IMR-90 (cell line): ENCODE measurements at regions not wholly inside any gene's neighbourhood (a gene's known extent, or its start where the extent isn't known, plus 50 kb on each side); places are given as distances from the start of the nearest gene placed in this dataset.

ENCODE experiments used
- ATAC-seq: fragments of 200-7000 bp; cut with Tn5 transposase; 2 replicates; pipeline ENCODE4 v1.9.1; 2020; ENCODE audit warnings: low read depth, mild to moderate bottlenecking, moderate library complexity
- BruUV-seq: library from RNA; stranded (reverse); fragments of 400-500 nt; replicated peaks from 2 replicates; lab custom pipeline; 2021; lab: Mats Ljungman, UMichigan
- CTCF ChIA-PET: fragments of 300-600 bp; formaldehyde crosslinking; extraction: SDS; loops from one replicate; lab custom pipeline; 2021; ENCODE audit warnings: antibody characterized with exemption; lab: Yijun Ruan, JAX
- POLR2A ChIA-PET: fragments of 300-600 bp; sonication (Branson Sonifier 250); formaldehyde crosslinking; loops from one replicate; lab custom pipeline; 2022; ENCODE audit warnings: antibody characterized with exemption; ENCODE audit not compliant: unreplicated experiment; lab: Charles Lee
- DNase-seq: peaks from one replicate; pipeline ENCODE4 v3.0.0; 2013
- H2AFZ ChIP-seq: replicated peaks from 2 replicates; pipeline ENCODE3; 2013; ENCODE audit warnings: low read length, mild to moderate bottlenecking; ENCODE audit not compliant: poor library complexity
- H2AK5ac ChIP-seq: 2 replicates; pipeline ENCODE4 v1.6.1; 2013; ENCODE audit warnings: low read depth, low read length, inconsistent platforms
- H2AK9ac ChIP-seq: replicated peaks from 2 replicates; pipeline ENCODE3; 2013; ENCODE audit warnings: mild to moderate bottlenecking, low read depth, low read length, moderate library complexity; ENCODE audit not compliant: poor library complexity
- H2BK120ac ChIP-seq: 2 replicates; pipeline ENCODE4 v1.6.1; 2013; ENCODE audit warnings: low read depth, low read length, inconsistent platforms
- H2BK15ac ChIP-seq: 3 replicates; pipeline ENCODE4 v1.6.1; 2013; ENCODE audit warnings: low read depth, low read length, inconsistent platforms
- H2BK20ac ChIP-seq: 2 replicates; pipeline ENCODE4 v1.6.1; 2013; ENCODE audit warnings: low read depth, mild to moderate bottlenecking, inconsistent platforms, low read length, moderate library complexity
- H2BK5ac ChIP-seq: 2 replicates; pipeline ENCODE4 v1.6.1; 2013; ENCODE audit warnings: mild to moderate bottlenecking, low read depth, low read length, inconsistent platforms; ENCODE audit not compliant: poor library complexity, severe bottlenecking
- H3K14ac ChIP-seq: replicated peaks from 2 replicates; pipeline ENCODE4 v1.6.1; 2013; ENCODE audit warnings: low read depth, low read length, inconsistent platforms
- H3K18ac ChIP-seq: 2 replicates; pipeline ENCODE4 v1.6.1; 2013; ENCODE audit warnings: low read depth, low read length, control low read depth
- H3K23ac ChIP-seq: 2 replicates; pipeline ENCODE4 v1.6.1; 2013; ENCODE audit warnings: low read depth, low read length, inconsistent platforms
- H3K27ac ChIP-seq: 2 replicates; pipeline ENCODE4 v1.5.1; 2013; ENCODE audit warnings: mild to moderate bottlenecking, control low read depth, low read length; ENCODE audit not compliant: insufficient read depth
- H3K27me3 ChIP-seq: 2 replicates; pipeline ENCODE4 v1.6.1; 2013; ENCODE audit warnings: low read length; ENCODE audit not compliant: control insufficient read depth, insufficient read depth
- H3K36me3 ChIP-seq: 2 replicates; pipeline ENCODE4 v1.6.1; 2013; ENCODE audit warnings: low read length, mixed read lengths; ENCODE audit not compliant: control insufficient read depth, insufficient read depth
- H3K4ac ChIP-seq: 2 replicates; pipeline ENCODE4 v1.6.1; 2013; ENCODE audit warnings: low read depth, low read length, inconsistent platforms
- H3K4me1 ChIP-seq: 2 replicates; pipeline ENCODE4 v1.6.1; 2013; ENCODE audit warnings: low read length, mixed read lengths; ENCODE audit not compliant: control insufficient read depth, insufficient read depth
- H3K4me2 ChIP-seq: 2 replicates; pipeline ENCODE4 v1.6.1; 2013; ENCODE audit warnings: low read depth, mild to moderate bottlenecking, control low read depth, low read length, moderate library complexity
- H3K4me3 ChIP-seq: 2 replicates; pipeline ENCODE4 v1.5.1; 2013; ENCODE audit warnings: low read depth, mild to moderate bottlenecking, control low read depth, low read length, moderate library complexity; ENCODE audit not compliant: insufficient read depth
- H3K56ac ChIP-seq: 2 replicates; pipeline ENCODE4 v1.6.1; 2013; ENCODE audit warnings: low read length, inconsistent platforms; ENCODE audit not compliant: insufficient read depth; ENCODE audit errors: extremely low read depth
- H3K79me1 ChIP-seq, 2 experiments: 2 replicates each; pipeline ENCODE4 v1.6.1; 2013; ENCODE audit warnings: low read length in 2 of 2, inconsistent platforms in 1 of 2, low read depth in 1 of 2
- H3K9ac ChIP-seq: 2 replicates; pipeline ENCODE4 v1.6.1; 2013; ENCODE audit warnings: low read depth, low read length, control low read depth
- H3K9me1 ChIP-seq: 2 replicates; pipeline ENCODE4 v1.6.1; 2013; ENCODE audit warnings: low read length, inconsistent platforms; ENCODE audit not compliant: insufficient read depth
- H3K9me3 ChIP-seq: 2 replicates; pipeline ENCODE4 v1.6.1; 2013; ENCODE audit warnings: low read length; ENCODE audit not compliant: control insufficient read depth, insufficient read depth
- H4K20me1 ChIP-seq: 2 replicates; pipeline ENCODE4 v1.6.1; 2013; ENCODE audit warnings: low read length, inconsistent platforms; ENCODE audit not compliant: insufficient read depth
- H4K5ac ChIP-seq: 2 replicates; pipeline ENCODE4 v1.6.1; 2013; ENCODE audit warnings: mild to moderate bottlenecking, low read depth, low read length, control low read depth
- H4K8ac ChIP-seq, 2 experiments: 2 replicates each; pipeline ENCODE4 v1.6.1; 2013; ENCODE audit warnings: low read depth in 2 of 2, low read length in 2 of 2, control low read depth in 1 of 2, inconsistent platforms in 1 of 2
- H4K91ac ChIP-seq: 2 replicates; pipeline ENCODE4 v1.6.1; 2013; ENCODE audit warnings: low read depth, low read length, inconsistent platforms; ENCODE audit not compliant: insufficient read depth
- CEBPB ChIP-seq: IDR thresholded peaks from 2 replicates; pipeline ENCODE4 v1.6.1; 2012; ENCODE audit warnings: low read depth, low read length, improper control_type of control experiment
- ELK1 ChIP-seq: fragments of 150-350 bp; IDR thresholded peaks from 2 replicates; pipeline ENCODE4 v1.6.1; 2016; ENCODE audit warnings: low read depth, mild to moderate bottlenecking, low read length, moderate library complexity, borderline replicate concordance
- NFE2L2 ChIP-seq: fragments of 150-350 bp; IDR thresholded peaks from 2 replicates; pipeline ENCODE4 v1.6.1; 2016; ENCODE audit warnings: low read depth, mild to moderate bottlenecking, low read length
- RAD21 ChIP-seq: IDR thresholded peaks from 2 replicates; pipeline ENCODE4 v1.6.1; 2012; ENCODE audit warnings: low read length, improper control_type of control experiment
- RFX5 ChIP-seq: IDR thresholded peaks from 2 replicates; pipeline ENCODE4 v1.8.0; 2012; ENCODE audit warnings: low read depth, mild to moderate bottlenecking, low read length, moderate library complexity
- SMC3 ChIP-seq: fragments of 150-350 bp; IDR thresholded peaks from 2 replicates; pipeline ENCODE4 v1.6.1; 2016; ENCODE audit warnings: low read depth, mild to moderate bottlenecking, antibody characterized with exemption, low read length, moderate library complexity
- USF2 ChIP-seq: fragments of 150-350 bp; IDR thresholded peaks from 2 replicates; pipeline ENCODE4 v1.6.1; 2017; ENCODE audit warnings: mild to moderate bottlenecking, antibody characterized with exemption, low read length, low read depth
- WGBS, 2 experiments: methylation state at CpG; one replicate each; pipeline versions ENCODE4 v1.1.5 to v1.1.7; 2013; ENCODE audit warnings: missing lambda C conversion rate in 2 of 2; ENCODE audit not compliant: insufficient read length in 1 of 2; ENCODE audit errors: extremely low coverage in 2 of 2; 5-methylcytosine and 5-hydroxymethylcytosine counted together
- dilution Hi-C: fragments of 300-500 bp; cut with HindIII; formaldehyde crosslinking; loops from one replicate; pipeline ENCODE4 v1.14.3; 2018; ENCODE audit warnings: low sequenced_read_pairs; ENCODE audit not compliant: unreplicated experiment
- in situ Hi-C: fragments of 300-500 bp; cut with MboI; formaldehyde crosslinking; loops from 3 replicates; pipeline ENCODE4 v1.14.3; 2019; ENCODE audit warnings: low sequenced_read_pairs, inconsistent platforms, mixed read lengths
- intact Hi-C: fragments of 100-400 bp; cut with micrococcal nuclease; formaldehyde crosslinking; loops from 2 replicates; pipeline ENCODE4 v1.10.0; 2022

DNA sequence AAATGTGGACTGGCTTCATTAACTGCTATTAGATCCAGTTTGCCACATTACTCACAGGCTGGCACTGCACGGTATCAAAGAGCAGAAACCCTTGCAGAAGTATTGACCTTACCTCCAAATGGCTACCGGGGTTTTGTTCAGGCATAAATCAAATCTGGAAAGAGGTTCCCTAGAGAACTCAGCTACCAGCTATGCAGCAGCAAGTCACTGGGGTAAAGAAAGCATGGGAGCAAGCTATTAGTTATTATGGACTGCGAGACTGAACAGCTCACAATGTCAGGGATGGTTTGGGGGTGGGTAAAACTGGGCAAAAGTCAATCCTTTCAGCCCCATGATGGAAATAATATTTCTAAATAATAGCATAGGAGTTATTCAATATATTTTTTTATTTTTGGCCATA is 128.1 kb downstream of the FANCF start:
- DNase-seq: no peak
- H3K36me3 ChIP-seq: no peaks in the 10 kb centered on the region
- H4K8ac ChIP-seq: no peak overlapping the region
- no peaks in the 10 kb centered on the region for H3K9me1 ChIP-seq
- H4K20me1 ChIP-seq: no peaks in the 10 kb centered on the region
- H3K27me3 ChIP-seq: no peaks in the 10 kb centered on the region
- H4K91ac ChIP-seq: no peak overlapping the region
- ChIA-PET POLR2A (no interaction called here), CTCF (no interaction called here)
- BruUV-seq: no TSS peak
- H3K9me3 ChIP-seq: no peaks in the 10 kb centered on the region
- H3K4me3 ChIP-seq: no peak overlapping the region
- H3K27ac ChIP-seq: no peak overlapping the region
- no peak overlapping the region for H2BK120ac ChIP-seq
- no peak overlapping the region for H2BK15ac ChIP-seq
- no peak overlapping the region for H2BK20ac ChIP-seq
- no peak overlapping the region for H3K4ac ChIP-seq
- H2AK5ac ChIP-seq: no peak overlapping the region
- no peak overlapping the region for H3K14ac ChIP-seq
- H3K56ac ChIP-seq: no peak overlapping the region
- WGBS, 2 experiments: 43% methylated on average over 1 of the region's 3 CpGs; no CpG with 5 or more reads in 1 of the 2 experiments
- H3K18ac ChIP-seq: no peak overlapping the region
- H3K4me2 ChIP-seq: no peak overlapping the region
- no peak overlapping the region for H3K23ac ChIP-seq
- H4K5ac ChIP-seq: no peak overlapping the region
- ATAC-seq: no peak
- no peaks in the 10 kb centered on the region for H3K4me1 ChIP-seq
- intact Hi-C loops: no loop called here
- dilution Hi-C loops: no loop called here
- H2AK9ac ChIP-seq: no peak overlapping the region
- no peaks in the 10 kb centered on the region for H3K79me1 ChIP-seq
- in situ Hi-C loops: no loop called here
- H2AFZ ChIP-seq: no peak overlapping the region
- TF ChIP-seq ELK1 (no peak), USF2 (no peak), SMC3 (no peak), NFE2L2 (no peak), RFX5 (no peak), CEBPB (no peak), RAD21 (no peak)
- H3K9ac ChIP-seq: no peak overlapping the region
- no peak overlapping the region for H2BK5ac ChIP-seq
